WTC11 (cell line): ENCODE measurements at regions not wholly inside any gene's neighbourhood (a gene's known extent, or its start where the extent isn't known, plus 50 kb on each side); places are given as distances from the start of the nearest gene placed in this dataset.

Experiments
- CTCF ChIP-seq: fragments of 200-600 bp; IDR thresholded peaks from 2 replicates; pipeline ENCODE4 v1.8.0; 2022; ENCODE audit warnings: antibody characterized with exemption
- ELF4 ChIP-seq: sonication (generic); formaldehyde crosslinking; IDR thresholded peaks from 2 replicates; pipeline ENCODE4 v1.8.1; 2022; ENCODE audit warnings: low read depth, mild to moderate bottlenecking, moderate library complexity, missing genetic modification reagents
- FOXK1 ChIP-seq: sonication (generic); formaldehyde crosslinking; IDR thresholded peaks from 2 replicates; pipeline ENCODE4 v1.8.0; 2022; ENCODE audit warnings: mild to moderate bottlenecking, moderate library complexity, missing genetic modification reagents
- JUN ChIP-seq: sonication (generic); formaldehyde crosslinking; IDR thresholded peaks from 2 replicates; pipeline ENCODE4 v1.8.0; 2023; ENCODE audit warnings: mild to moderate bottlenecking, missing genetic modification reagents
- MAX ChIP-seq: sonication (generic); formaldehyde crosslinking; IDR thresholded peaks from 2 replicates; pipeline ENCODE4 v1.8.0; 2022; ENCODE audit warnings: mild to moderate bottlenecking, missing genetic modification reagents
- MXD4 ChIP-seq: fragments of 250-450 bp; sonication (Bioruptor Pico); IDR thresholded peaks from 2 replicates; pipeline ENCODE4 v1.8.0; 2021; ENCODE audit warnings: mild to moderate bottlenecking, moderate library complexity, borderline replicate concordance
- NR2C2 ChIP-seq: sonication (generic); formaldehyde crosslinking; IDR thresholded peaks from 2 replicates; pipeline ENCODE4 v1.8.0; 2022; ENCODE audit warnings: mild to moderate bottlenecking, missing genetic modification reagents
- ZNF263 ChIP-seq: sonication (generic); formaldehyde crosslinking; IDR thresholded peaks from 2 replicates; pipeline ENCODE4 v1.8.1; 2022; ENCODE audit warnings: low read depth, mild to moderate bottlenecking, moderate library complexity, missing genetic modification reagents
- TF ChIP-seq, protein P1 (sequence below): sonication (generic); formaldehyde crosslinking; IDR thresholded peaks from 2 replicates; pipeline ENCODE4 v1.8.1; 2022; ENCODE audit warnings: low read depth, mild to moderate bottlenecking, moderate library complexity, missing genetic modification reagents, borderline replicate concordance

DNA sequence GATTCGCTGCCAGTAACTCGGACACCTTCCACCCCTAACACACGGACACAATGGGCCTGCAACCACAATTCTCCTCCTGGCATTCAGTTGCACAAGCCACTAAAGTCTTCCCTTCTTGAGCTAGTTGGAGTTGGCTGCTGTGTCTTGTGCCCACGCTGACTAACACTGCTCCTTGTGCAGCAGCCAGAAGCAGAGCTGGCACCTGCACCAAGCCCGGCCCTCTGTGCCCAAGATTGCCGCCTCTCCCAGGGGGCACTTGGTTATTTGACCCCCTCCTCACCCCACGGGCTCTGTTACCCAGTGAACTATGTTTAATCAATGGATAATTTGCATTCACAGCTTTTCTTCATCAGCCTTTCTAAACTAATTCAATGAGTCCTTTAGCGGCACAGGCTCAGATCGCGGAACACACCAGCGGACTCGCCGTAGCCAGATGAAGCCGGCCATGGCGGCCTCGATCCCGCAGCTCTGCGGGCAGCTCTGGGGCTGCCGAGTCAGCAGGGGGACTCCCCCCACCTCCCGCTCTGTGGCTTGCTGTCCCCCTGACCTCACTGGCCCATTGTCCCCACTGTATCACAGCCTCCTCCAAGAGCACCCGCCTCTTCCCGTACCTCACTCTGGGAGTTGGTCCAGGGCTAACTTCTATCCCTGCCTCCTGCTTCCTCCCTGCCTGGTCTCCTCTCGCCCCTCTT is 94.8 kb upstream of the AFDN start:
- TF ChIP-seq CTCF (no peak), MXD4 (no peak), MAX (no peak), JUN (no peak), FOXK1 (CRISPR knock-in tag) (no peak), ELF4 (CRISPR knock-in tag) (no peak), NR2C2 (CRISPR knock-in tag) (no peak), ZNF263 (CRISPR knock-in tag) (no peak)
- TF ChIP-seq, protein P1, sequence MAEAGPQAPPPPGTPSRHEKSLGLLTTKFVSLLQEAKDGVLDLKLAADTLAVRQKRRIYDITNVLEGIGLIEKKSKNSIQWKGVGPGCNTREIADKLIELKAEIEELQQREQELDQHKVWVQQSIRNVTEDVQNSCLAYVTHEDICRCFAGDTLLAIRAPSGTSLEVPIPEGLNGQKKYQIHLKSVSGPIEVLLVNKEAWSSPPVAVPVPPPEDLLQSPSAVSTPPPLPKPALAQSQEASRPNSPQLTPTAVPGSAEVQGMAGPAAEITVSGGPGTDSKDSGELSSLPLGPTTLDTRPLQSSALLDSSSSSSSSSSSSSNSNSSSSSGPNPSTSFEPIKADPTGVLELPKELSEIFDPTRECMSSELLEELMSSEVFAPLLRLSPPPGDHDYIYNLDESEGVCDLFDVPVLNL (CRISPR knock-in tag), result no peak
